ENCODE measurements at regions not wholly inside any gene's neighbourhood (a gene's known extent, or its start where the extent isn't known, plus 50 kb on each side); places are given as distances from the start of the nearest gene placed in this dataset.
A peak's percentile ranks its signal among the peaks of the same experiment; 100 is the strongest.

GRCh38 chr5:172541099-172541772, 86.9 kb upstream of the SH3PXD2B start:
- Histone ChIP-seq H3K4me3 (no peak overlapping the region), H3K4me2 (peak overlapping the region; percentile 47), H3K79me2 (no peaks in the 10 kb centered on the region), H3K9me3 (ENCODE audit: low read depth) (no peaks in the 10 kb centered on the region), H2AFZ (no peak overlapping the region), H3K36me3 (replicated peaks; ENCODE audit: insufficient read depth, low read depth) (no peaks in the 10 kb centered on the region), H3K27ac (no peak overlapping the region), H3K27me3 (no peaks in the 10 kb centered on the region), H3K9me2 (replicated peaks; ENCODE audit: insufficient read depth) (no peaks in the 10 kb centered on the region), H4K20me1 (ENCODE audit: insufficient read depth, poor library complexity, severe bottlenecking) (no peaks in the 10 kb centered on the region), H3K4me1 (ENCODE audit: insufficient read depth) (peaks cover 16% of the 10 kb centered on the region)
- TF ChIP-seq, protein P1, sequence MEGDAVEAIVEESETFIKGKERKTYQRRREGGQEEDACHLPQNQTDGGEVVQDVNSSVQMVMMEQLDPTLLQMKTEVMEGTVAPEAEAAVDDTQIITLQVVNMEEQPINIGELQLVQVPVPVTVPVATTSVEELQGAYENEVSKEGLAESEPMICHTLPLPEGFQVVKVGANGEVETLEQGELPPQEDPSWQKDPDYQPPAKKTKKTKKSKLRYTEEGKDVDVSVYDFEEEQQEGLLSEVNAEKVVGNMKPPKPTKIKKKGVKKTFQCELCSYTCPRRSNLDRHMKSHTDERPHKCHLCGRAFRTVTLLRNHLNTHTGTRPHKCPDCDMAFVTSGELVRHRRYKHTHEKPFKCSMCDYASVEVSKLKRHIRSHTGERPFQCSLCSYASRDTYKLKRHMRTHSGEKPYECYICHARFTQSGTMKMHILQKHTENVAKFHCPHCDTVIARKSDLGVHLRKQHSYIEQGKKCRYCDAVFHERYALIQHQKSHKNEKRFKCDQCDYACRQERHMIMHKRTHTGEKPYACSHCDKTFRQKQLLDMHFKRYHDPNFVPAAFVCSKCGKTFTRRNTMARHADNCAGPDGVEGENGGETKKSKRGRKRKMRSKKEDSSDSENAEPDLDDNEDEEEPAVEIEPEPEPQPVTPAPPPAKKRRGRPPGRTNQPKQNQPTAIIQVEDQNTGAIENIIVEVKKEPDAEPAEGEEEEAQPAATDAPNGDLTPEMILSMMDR (IDR thresholded peaks at IDR 0.05; ENCODE audit: poor library complexity), result no peak
- TF ChIP-seq EZH2 (IDR thresholded peaks at IDR 0.05; ENCODE audit: borderline replicate concordance) (no peak), EZH2phosphoT487 (IDR thresholded peaks at IDR 0.05; ENCODE audit: low read depth, severe bottlenecking, unreplicated experiment) (no peak)
- WGBS (ENCODE audit: low lambda C conversion rate, missing lambda C conversion rate), result 43% methylated on average over 13 of the region's 13 CpGs
- no peak for DNase-seq (ENCODE audit: low spot score)

GRCh38 chr5:172540099-172540870, 86.0 kb upstream of the SH3PXD2B start:
- Histone ChIP-seq H3K27ac (no peak overlapping the region), H4K20me1 (ENCODE audit: insufficient read depth, poor library complexity, severe bottlenecking) (no peaks in the 10 kb centered on the region), H3K27me3 (no peaks in the 10 kb centered on the region), H3K4me1 (ENCODE audit: insufficient read depth) (peaks cover 16% of the 10 kb centered on the region), H3K4me3 (no peak overlapping the region), H3K36me3 (replicated peaks; ENCODE audit: insufficient read depth, low read depth) (no peaks in the 10 kb centered on the region), H3K9me2 (replicated peaks; ENCODE audit: insufficient read depth) (no peaks in the 10 kb centered on the region), H3K9me3 (ENCODE audit: low read depth) (no peaks in the 10 kb centered on the region), H2AFZ (no peak overlapping the region), H3K79me2 (no peaks in the 10 kb centered on the region), H3K4me2 (no peak overlapping the region)
- no peak for DNase-seq (ENCODE audit: low spot score)
- 82% methylated on average over 5 of the region's 5 CpGs for WGBS (ENCODE audit: low lambda C conversion rate, missing lambda C conversion rate)
- TF ChIP-seq, protein P1 (IDR thresholded peaks at IDR 0.05; ENCODE audit: poor library complexity), result no peak
- no peak for TF ChIP-seq EZH2 (IDR thresholded peaks at IDR 0.05; ENCODE audit: borderline replicate concordance)
- TF ChIP-seq EZH2phosphoT487 (IDR thresholded peaks at IDR 0.05; ENCODE audit: low read depth, severe bottlenecking, unreplicated experiment), result no peak

- no peaks in the 10 kb centered on the region for H3K79me2 ChIP-seq
- no peak overlapping the region for H3K4me3 ChIP-seq
- peaks cover 13% of the 10 kb centered on the region for H3K4me1 ChIP-seq (ENCODE audit: insufficient read depth)
- H3K9me3 ChIP-seq (ENCODE audit: low read depth), result no peaks in the 10 kb centered on the region
- no peaks in the 10 kb centered on the region for H3K9me2 ChIP-seq (replicated peaks; ENCODE audit: insufficient read depth)
- no peak for DNase-seq (ENCODE audit: low spot score)
- TF ChIP-seq, protein P1 (IDR thresholded peaks at IDR 0.05; ENCODE audit: poor library complexity), result no peak
- TF ChIP-seq EZH2phosphoT487 (IDR thresholded peaks at IDR 0.05; ENCODE audit: low read depth, severe bottlenecking, unreplicated experiment), result no peak
- no peak for TF ChIP-seq EZH2 (IDR thresholded peaks at IDR 0.05; ENCODE audit: borderline replicate concordance)
- H3K36me3 ChIP-seq (replicated peaks; ENCODE audit: insufficient read depth, low read depth), result no peaks in the 10 kb centered on the region
- H3K4me2 ChIP-seq, result no peak overlapping the region
- H2AFZ ChIP-seq, result no peak overlapping the region
- H3K27me3 ChIP-seq, result no peaks in the 10 kb centered on the region
- H4K20me1 ChIP-seq (ENCODE audit: insufficient read depth, poor library complexity, severe bottlenecking), result no peaks in the 10 kb centered on the region
- 89% methylated on average over 2 of the region's 2 CpGs for WGBS (ENCODE audit: low lambda C conversion rate, missing lambda C conversion rate)
- no peak overlapping the region for H3K27ac ChIP-seq
These were observed 80.8 kb upstream of the SH3PXD2B start for GRCh38 chr5:172535108-172535445.
